Keratinocyte (primary cell): ENCODE measurements at regions not wholly inside any gene's neighbourhood (a gene's known extent, or its start where the extent isn't known, plus 50 kb on each side); places are given as distances from the start of the nearest gene placed in this dataset.

Experiments used
- CTCF ChIP-seq, 3 experiments: IDR thresholded peaks in 1 of 3; conservative IDR thresholded peaks in 1 of 3; optimal IDR thresholded peaks in 1 of 3; 2 replicates in 2 of 3; 3 replicates in 1 of 3; pipeline versions ENCODE3 to v1.5.1; 2011; ENCODE audit warnings: low read length in 3 of 3, mild to moderate bottlenecking in 3 of 3, moderate library complexity in 2 of 3, control low read depth in 1 of 3, inconsistent platforms in 1 of 3; ENCODE audit not compliant: insufficient read depth in 2 of 3; ENCODE audit errors: extremely low read depth in 1 of 3
- EZH2 ChIP-seq: IDR thresholded peaks from one replicate; pipeline ENCODE4 v1.6.1; 2012; ENCODE audit warnings: inconsistent platforms, mild to moderate bottlenecking, low read length, moderate library complexity

GRCh38 chr12:65616022-65616421 is 208.3 kb upstream of the HMGA2 start:
- no peak for TF ChIP-seq CTCF (optimal IDR thresholded peaks at IDR 0.05 in 1 of 3, IDR thresholded peaks at IDR 0.05 in 1 of 3, conservative IDR thresholded peaks at IDR 0.05 in 1 of 3; ENCODE audit: extremely low read depth in 1 of 3, insufficient read depth in 2 of 3, low read length in 3 of 3)
- no peak for TF ChIP-seq EZH2
